B cell (primary cell): ENCODE measurements at regions not wholly inside any gene's neighbourhood (a gene's known extent, or its start where the extent isn't known, plus 50 kb on each side); places are given as distances from the start of the nearest gene placed in this dataset.
"Not testable (repeated sequence)": the region's sequence is repeated elsewhere in the genome, so short reads cannot be mapped to it uniquely, and the experiment has no call there.

Source experiments
- ATAC-seq: fragments of 200-7000 bp; cut with Tn5 transposase; one replicate; pipeline ENCODE4 v1.10.0; 2021; ENCODE audit warnings: low read depth, mild to moderate bottlenecking, moderate number of reproducible peaks, moderate library complexity
- CTCF ChIA-PET: fragments of 350-600 bp; sonication (Branson Sonifier 250); formaldehyde crosslinking; loops from one replicate; lab custom pipeline; 2021; ENCODE audit warnings: antibody characterized with exemption, inconsistent platforms; lab: Charles Lee
- POLR2A ChIA-PET: fragments of 350-600 bp; sonication (Branson Sonifier 250); formaldehyde crosslinking; loops from one replicate; lab custom pipeline; 2021; ENCODE audit warnings: antibody characterized with exemption; lab: Charles Lee
- DNase-seq: peaks from one replicate; pipeline ENCODE4 v3.0.0; 2013
- H2AFZ ChIP-seq: 2 replicates; pipeline ENCODE4 v1.6.1; 2012; ENCODE audit warnings: mild to moderate bottlenecking, low read depth, low read length; ENCODE audit not compliant: insufficient read depth, poor library complexity, severe bottlenecking
- H3K27ac ChIP-seq, 2 donors: 1 replicate in 1 of 2; 2 replicates in 1 of 2; pipeline ENCODE4 v1.5.1; 2012 to 2013; ENCODE audit warnings: low read length in 2 of 2, mild to moderate bottlenecking in 2 of 2, moderate library complexity in 1 of 2
- H3K27me3 ChIP-seq, 4 experiments: fragments of 200-600 bp in 1 of 4; sonication (generic) in 1 of 4; replicated peaks in 1 of 4; 1 replicate in 2 of 4; 2 replicates in 2 of 4; pipeline versions ENCODE4 v1.6.1 to v1.7.0; 2013 to 2016; ENCODE audit warnings: low read length in 3 of 4, mild to moderate bottlenecking in 2 of 4, mixed read lengths in 1 of 4, moderate library complexity in 1 of 4; ENCODE audit not compliant: insufficient read depth in 4 of 4, control insufficient read depth in 3 of 4; ENCODE audit errors: control extremely low read depth in 1 of 4
- H3K36me3 ChIP-seq, 2 experiments: replicated peaks in 1 of 2; 1 replicate in 1 of 2; 2 replicates in 1 of 2; pipeline versions ENCODE4 v1.6.1 to v1.7.1; 2013; ENCODE audit warnings: low read length in 1 of 2; ENCODE audit not compliant: insufficient read depth in 2 of 2, control insufficient read depth in 1 of 2; ENCODE audit errors: control extremely low read depth in 1 of 2, extremely low read depth in 1 of 2
- H3K4me1 ChIP-seq, 2 donors: fragments of 200-600 bp in 1 of 2; sonication (generic) in 1 of 2; 1 replicate in 1 of 2; 2 replicates in 1 of 2; pipeline versions ENCODE4 v1.5.1 to v1.6.1; 2013 to 2017; ENCODE audit warnings: low read length in 2 of 2; ENCODE audit not compliant: control insufficient read depth in 2 of 2, insufficient read depth in 2 of 2
- H3K4me2 ChIP-seq: replicated peaks from 2 replicates; pipeline ENCODE3; 2012; ENCODE audit warnings: mild to moderate bottlenecking, low read depth, low read length; ENCODE audit not compliant: poor library complexity, severe bottlenecking
- H3K4me3 ChIP-seq, 5 experiments: fragments of 200-600 bp in 1 of 5; sonication (generic) in 1 of 5; 1 replicate in 3 of 5; 2 replicates in 2 of 5; pipeline versions ENCODE4 v1.5.1 to v1.7.0; 2011 to 2016; ENCODE audit warnings: low read length in 4 of 5, mild to moderate bottlenecking in 4 of 5, low read depth in 2 of 5, control low read depth in 1 of 5, moderate library complexity in 1 of 5; ENCODE audit not compliant: insufficient read depth in 1 of 5; ENCODE audit errors: control extremely low read depth in 1 of 5, extremely low read depth in 1 of 5
- H3K79me2 ChIP-seq: fragments of 200-600 bp; sonication (generic); one replicate; pipeline ENCODE4 v1.6.0; 2016; ENCODE audit warnings: low read length; ENCODE audit not compliant: control insufficient read depth, insufficient read depth
- H3K9ac ChIP-seq: fragments of 200-600 bp; sonication (generic); 2 replicates; pipeline ENCODE4 v1.6.1; 2017; ENCODE audit warnings: mild to moderate bottlenecking, low read length, moderate library complexity
- H3K9me3 ChIP-seq, 3 donors: one replicate each; pipeline versions ENCODE4 v1.6.1 to v1.7.1; 2013; ENCODE audit warnings: low read length in 2 of 3; ENCODE audit not compliant: control insufficient read depth in 2 of 3, insufficient read depth in 1 of 3; ENCODE audit errors: control extremely low read depth in 1 of 3
- H4K20me1 ChIP-seq: 2 replicates; pipeline ENCODE4 v1.6.0; 2012; ENCODE audit warnings: mild to moderate bottlenecking, low read length; ENCODE audit not compliant: insufficient read depth, control insufficient read depth, poor library complexity, severe bottlenecking
- H3K27ac Mint-ChIP-seq: one replicate; pipeline ENCODE4 v1.8.0; 2021; ENCODE audit warnings: mixed read lengths
- H3K27me3 Mint-ChIP-seq: one replicate; pipeline ENCODE4 v1.8.0; 2021; ENCODE audit warnings: mixed read lengths
- H3K4me1 Mint-ChIP-seq: one replicate; pipeline ENCODE4 v1.8.0; 2021; ENCODE audit warnings: mixed read lengths
- H3K4me3 Mint-ChIP-seq: one replicate; pipeline ENCODE4 v1.8.0; 2021; ENCODE audit warnings: mixed read lengths
- H3K9me3 Mint-ChIP-seq: one replicate; pipeline ENCODE4 v1.8.0; 2022; ENCODE audit warnings: mixed read lengths; ENCODE audit not compliant: insufficient read depth
- CTCF ChIP-seq: fragments of 200-600 bp; IDR thresholded peaks from one replicate; pipeline ENCODE4 v1.8.0; 2022; ENCODE audit warnings: antibody characterized with exemption, mild to moderate bottlenecking
- EZH2 ChIP-seq: IDR thresholded peaks from 2 replicates; pipeline ENCODE4 v1.6.1; 2012; ENCODE audit warnings: borderline replicate concordance, low read depth, mild to moderate bottlenecking, moderate library complexity, low read length; ENCODE audit not compliant: insufficient read depth, poor library complexity, severe bottlenecking
- WGBS: methylation state at CpG from one replicate; pipeline ENCODE4 v1.1.5; 2013; ENCODE audit warnings: missing lambda C conversion rate; ENCODE audit not compliant: insufficient coverage; 5-methylcytosine and 5-hydroxymethylcytosine counted together
- intact Hi-C: fragments of 100-400 bp; cut with micrococcal nuclease; formaldehyde crosslinking; loops from one replicate; pipeline ENCODE4 v1.10.0; 2022

DNA sequence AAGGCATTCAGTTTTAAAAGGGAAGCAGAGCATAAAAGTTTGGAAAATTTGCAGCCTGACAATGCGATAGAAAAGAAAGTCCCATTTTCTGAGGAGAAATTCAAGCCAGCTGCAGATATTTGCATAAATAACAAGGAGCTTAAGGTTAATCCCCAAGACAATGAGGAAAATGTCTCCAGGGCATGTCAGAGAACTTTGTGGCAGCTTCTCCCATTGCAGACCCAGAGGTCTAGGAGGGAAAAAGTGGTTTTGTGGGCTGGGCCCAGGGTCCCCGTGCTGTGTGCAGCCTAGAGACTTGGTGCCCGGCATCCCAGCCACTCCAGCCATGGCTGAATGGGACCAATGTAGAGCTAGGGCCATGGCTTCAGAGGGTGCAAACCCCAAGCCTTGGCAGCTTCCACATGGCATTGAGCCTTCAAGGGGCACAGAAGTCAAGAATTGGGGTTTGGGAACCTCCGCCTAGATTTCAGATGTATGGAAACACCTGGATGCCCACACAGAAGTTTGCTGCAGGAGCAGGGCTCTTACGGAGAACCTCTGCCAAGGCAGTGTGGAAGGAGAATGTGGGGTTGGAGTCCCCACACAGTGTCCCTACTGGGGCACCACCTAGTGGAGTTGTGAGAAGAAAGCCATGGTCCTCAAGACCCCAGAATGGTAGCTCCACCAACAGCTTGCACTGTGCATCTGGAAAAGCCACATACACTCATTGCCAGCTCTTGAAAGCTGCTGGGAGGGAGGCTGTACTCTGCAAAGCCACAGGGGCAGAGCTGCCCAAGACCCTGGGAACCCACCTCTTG, 62.3 kb upstream of the SSBP3 start:
- H3K79me2 ChIP-seq, H3K27me3 ChIP-seq, H3K9me3 ChIP-seq, H3K36me3 ChIP-seq, H3K27me3 Mint-ChIP-seq, H3K4me1 ChIP-seq, H3K9ac ChIP-seq, H2AFZ ChIP-seq, DNase-seq, H3K4me1 Mint-ChIP-seq, H3K4me3 ChIP-seq, H4K20me1 ChIP-seq, intact Hi-C loops, H3K27ac Mint-ChIP-seq, H3K4me2 ChIP-seq, H3K9me3 Mint-ChIP-seq, H3K27ac ChIP-seq, ATAC-seq, H3K4me3 Mint-ChIP-seq: not testable (repeated sequence)
- ChIA-PET CTCF (interaction anchor here (0.8 to 1.1 kb wide), 2 partner anchors 19 to 21 kb away, joined by 3 read pairs; no protein-coding TSS in a partner anchor), POLR2A (interaction anchor here (0.6 kb wide), 1 partner anchor 23 kb away, joined by 5 read pairs; no protein-coding TSS in a partner anchor)
- WGBS, result 91% methylated on average over 4 of the region's 5 CpGs

- DNase-seq (no peak), ATAC-seq (no peak)
- no peak overlapping the region for H3K27ac ChIP-seq
- CTCF ChIA-PET, result interaction anchor here (0.8 to 0.9 kb wide), 2 partner anchors 7 to 24 kb away, joined by 3 read pairs; no protein-coding TSS in a partner anchor
- no peaks in the 10 kb centered on the region for H3K36me3 ChIP-seq
- POLR2A ChIA-PET, result no interaction called here
- intact Hi-C loops, result no loop called here
- peaks cover 0 to 4% (median 0%) of the 10 kb centered on the region in 3 donors for H3K9me3 ChIP-seq
- TF ChIP-seq CTCF (no peak), EZH2 (no peak)
- no peak overlapping the region for H3K9ac ChIP-seq
- no peak overlapping the region for H3K4me3 Mint-ChIP-seq
- peaks cover 0 to 7% of the 10 kb centered on the region in 2 donors for H3K4me1 ChIP-seq
- H4K20me1 ChIP-seq, result no peaks in the 10 kb centered on the region
- H3K9me3 Mint-ChIP-seq, result no peaks in the 10 kb centered on the region
- no peaks in the 10 kb centered on the region for H3K27me3 Mint-ChIP-seq
- no peak overlapping the region for H3K27ac Mint-ChIP-seq
- WGBS, result 63% methylated on average over 3 of the region's 5 CpGs
- H3K4me3 ChIP-seq, result no peak overlapping the region
- peaks cover under 1% of the 10 kb centered on the region for H3K4me1 Mint-ChIP-seq
- H3K4me2 ChIP-seq, result no peak overlapping the region
- no peaks in the 10 kb centered on the region for H3K27me3 ChIP-seq
- H3K79me2 ChIP-seq, result no peaks in the 10 kb centered on the region
- H2AFZ ChIP-seq, result no peak overlapping the region
Observed at GRCh38 chr1:54465351-54465811, 59.2 kb upstream of the SSBP3 start.
